Sigmoid colon (tissue), 4 donors: ENCODE measurements at regions not wholly inside any gene's neighbourhood (a gene's known extent, or its start where the extent isn't known, plus 50 kb on each side); places are given as distances from the start of the nearest gene placed in this dataset.

Experiments used
- POLR2A ChIP-seq, 2 donors: fragments of 450-650 bp; IDR thresholded peaks; one replicate each; pipeline ENCODE4 v1.6.1; 2016; ENCODE audit warnings: antibody characterized with exemption in 2 of 2, mild to moderate bottlenecking in 2 of 2, moderate library complexity in 2 of 2
- POLR2AphosphoS5 ChIP-seq, 4 donors: sonication (generic); formaldehyde crosslinking; IDR thresholded peaks; one replicate each; pipeline ENCODE4 v1.6.1; 2017; ENCODE audit warnings: antibody characterized with exemption in 4 of 4
- TF ChIP-seq, protein P1 (sequence below), 4 experiments: fragments of 450-650 bp in 3 of 4; fragments of 200-600 bp in 1 of 4; IDR thresholded peaks; one replicate each; pipeline ENCODE4 v1.5.1; 2016 to 2019; ENCODE audit warnings: antibody characterized with exemption in 4 of 4, mild to moderate bottlenecking in 3 of 4, moderate library complexity in 2 of 4

DNA sequence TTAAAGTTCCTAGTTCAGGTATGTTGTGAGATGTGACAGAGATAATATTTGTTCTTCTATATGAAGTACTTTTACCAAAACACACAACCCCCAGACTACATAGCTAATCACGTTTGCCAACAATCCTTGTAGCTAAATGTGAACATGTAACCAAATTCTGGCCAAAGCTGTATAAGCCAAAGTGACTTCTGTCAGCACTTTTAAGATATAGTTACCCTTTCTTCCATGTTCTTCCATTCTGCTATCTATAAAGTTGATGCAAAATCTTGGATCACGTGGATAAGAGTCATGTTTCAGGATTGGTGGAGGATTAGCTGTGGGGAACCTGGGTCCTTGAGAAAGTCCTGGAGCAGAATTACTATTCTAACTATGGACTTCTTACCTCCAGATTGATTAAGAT lies 1366.6 kb downstream of the FSCB start:
- TF ChIP-seq, protein P1, sequence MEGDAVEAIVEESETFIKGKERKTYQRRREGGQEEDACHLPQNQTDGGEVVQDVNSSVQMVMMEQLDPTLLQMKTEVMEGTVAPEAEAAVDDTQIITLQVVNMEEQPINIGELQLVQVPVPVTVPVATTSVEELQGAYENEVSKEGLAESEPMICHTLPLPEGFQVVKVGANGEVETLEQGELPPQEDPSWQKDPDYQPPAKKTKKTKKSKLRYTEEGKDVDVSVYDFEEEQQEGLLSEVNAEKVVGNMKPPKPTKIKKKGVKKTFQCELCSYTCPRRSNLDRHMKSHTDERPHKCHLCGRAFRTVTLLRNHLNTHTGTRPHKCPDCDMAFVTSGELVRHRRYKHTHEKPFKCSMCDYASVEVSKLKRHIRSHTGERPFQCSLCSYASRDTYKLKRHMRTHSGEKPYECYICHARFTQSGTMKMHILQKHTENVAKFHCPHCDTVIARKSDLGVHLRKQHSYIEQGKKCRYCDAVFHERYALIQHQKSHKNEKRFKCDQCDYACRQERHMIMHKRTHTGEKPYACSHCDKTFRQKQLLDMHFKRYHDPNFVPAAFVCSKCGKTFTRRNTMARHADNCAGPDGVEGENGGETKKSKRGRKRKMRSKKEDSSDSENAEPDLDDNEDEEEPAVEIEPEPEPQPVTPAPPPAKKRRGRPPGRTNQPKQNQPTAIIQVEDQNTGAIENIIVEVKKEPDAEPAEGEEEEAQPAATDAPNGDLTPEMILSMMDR (IDR thresholded peaks at IDR 0.05): no peak
- TF ChIP-seq POLR2A (IDR thresholded peaks at IDR 0.05) (no peak), POLR2AphosphoS5 (IDR thresholded peaks at IDR 0.05) (no peak)
